Pancreas (tissue), 10 donors: ENCODE measurements at regions not wholly inside any gene's neighbourhood (a gene's known extent, or its start where the extent isn't known, plus 50 kb on each side); places are given as distances from the start of the nearest gene placed in this dataset.
A peak's percentile ranks its signal among the peaks of the same experiment; 100 is the strongest.

Source experiments
- ATAC-seq, 4 donors: fragments of 200-7000 bp; cut with Tn5 transposase; one replicate each; pipeline versions ENCODE4 v1.8.0 to v1.9.1; 2020; ENCODE audit warnings: mild to moderate bottlenecking in 4 of 4, moderate library complexity in 4 of 4
- DNase-seq, 6 donors: peaks; one replicate each; pipeline ENCODE4 v3.0.0-alpha.2; 2020
- FAIRE-seq: peaks from 2 replicates; lab custom pipeline; 2012; peaks lifted over from hg19 to GRCh38; lab: Jason Lieb, UNC
- H3K27ac ChIP-seq, 4 donors: fragments of 200-600 bp; sonication (generic); 1 replicate in 3 of 4; 2 replicates in 1 of 4; pipeline versions ENCODE4 v1.5.0 to v1.8.0; 2020
- H3K27me3 ChIP-seq, 4 donors: fragments of 200-600 bp; one replicate each; pipeline ENCODE4 v1.8.0; 2021
- H3K36me3 ChIP-seq, 3 donors: fragments of 200-600 bp; sonication (generic) in 1 of 3; one replicate each; pipeline versions ENCODE4 v1.5.0 to v1.8.0; 2020 to 2021
- H3K4me1 ChIP-seq, 3 donors: fragments of 200-600 bp; one replicate each; pipeline ENCODE4 v1.8.0; 2021
- H3K4me3 ChIP-seq, 4 donors: fragments of 200-600 bp; sonication (generic) in 2 of 4; one replicate each; pipeline versions ENCODE4 v1.5.0 to v1.8.0; 2020 to 2021
- H3K9me3 ChIP-seq, 4 donors: fragments of 200-600 bp; one replicate each; pipeline ENCODE4 v1.8.0; 2021
- WGBS, 2 donors: extraction: QIAGEN DNeasy Blood & Tissue Kit; methylation state at CpG; one replicate each; pipeline ENCODE4 v1.1.7; 2013; 5-methylcytosine and 5-hydroxymethylcytosine counted together
- intact Hi-C, 3 donors: fragments of 100-400 bp; cut with DNase I; formaldehyde crosslinking; loops; one replicate each; pipeline versions ENCODE4 v1.11.1 to v1.14.2; 2022
- TF ChIP-seq, protein P1 (sequence below), 4 donors: fragments of 200-600 bp; sonication (generic) in 3 of 4; IDR thresholded peaks; one replicate each; pipeline versions ENCODE4 v1.5.0 to v1.8.0; 2021; ENCODE audit warnings: antibody characterized with exemption in 4 of 4
- donor health status: healthy with polysubstance abuse.
- donor health status: DM: no; HTN: no; CAD: no; lungs with moderate emphysema.
- donor health status: DM: no; HTN: no; CAD: no.
- donor health status: control.
- donor health status: control.
- donor health status: Bipolar disorder and iron deficiency.
- donor health status: DM: yes; HTN: yes; CAD: no.
- donor health status: DM: no; HTN: no; CAD: no.
- donor health status: DM: no; HTN: no; CAD: no.
- donor health status: DM: yes; HTN: yes; CAD: no.

DNA sequence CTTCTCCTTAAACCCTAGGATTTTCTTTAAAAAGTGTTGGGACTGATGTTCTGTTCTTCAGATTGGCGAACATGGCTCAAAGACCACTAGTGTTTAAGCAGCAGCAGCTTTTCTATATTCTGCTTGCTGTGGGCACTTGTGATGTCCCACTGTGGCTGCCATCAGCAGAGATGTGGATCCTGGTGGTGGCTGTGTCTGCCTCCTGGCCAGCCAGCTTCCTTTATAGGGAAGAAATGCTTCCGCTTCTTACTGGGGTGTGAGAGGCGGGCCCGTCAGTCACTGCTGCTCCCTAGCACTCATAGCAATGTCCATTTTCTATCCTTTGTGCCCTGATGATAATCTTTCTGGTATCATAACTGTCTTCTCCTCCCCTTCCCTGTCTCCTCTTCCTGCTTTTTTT lies 66.7 kb upstream of the ESR1 start:
- intact Hi-C loops = no loop called here
- no peaks in the 10 kb centered on the region for H3K36me3 ChIP-seq
- H3K27me3 ChIP-seq = no peaks in the 10 kb centered on the region
- no peak for DNase-seq
- no peak overlapping the region for H3K4me3 ChIP-seq
- no peaks in the 10 kb centered on the region for H3K4me1 ChIP-seq
- no peak overlapping the region for H3K27ac ChIP-seq
- ATAC-seq = no peak
- TF ChIP-seq, protein P1, sequence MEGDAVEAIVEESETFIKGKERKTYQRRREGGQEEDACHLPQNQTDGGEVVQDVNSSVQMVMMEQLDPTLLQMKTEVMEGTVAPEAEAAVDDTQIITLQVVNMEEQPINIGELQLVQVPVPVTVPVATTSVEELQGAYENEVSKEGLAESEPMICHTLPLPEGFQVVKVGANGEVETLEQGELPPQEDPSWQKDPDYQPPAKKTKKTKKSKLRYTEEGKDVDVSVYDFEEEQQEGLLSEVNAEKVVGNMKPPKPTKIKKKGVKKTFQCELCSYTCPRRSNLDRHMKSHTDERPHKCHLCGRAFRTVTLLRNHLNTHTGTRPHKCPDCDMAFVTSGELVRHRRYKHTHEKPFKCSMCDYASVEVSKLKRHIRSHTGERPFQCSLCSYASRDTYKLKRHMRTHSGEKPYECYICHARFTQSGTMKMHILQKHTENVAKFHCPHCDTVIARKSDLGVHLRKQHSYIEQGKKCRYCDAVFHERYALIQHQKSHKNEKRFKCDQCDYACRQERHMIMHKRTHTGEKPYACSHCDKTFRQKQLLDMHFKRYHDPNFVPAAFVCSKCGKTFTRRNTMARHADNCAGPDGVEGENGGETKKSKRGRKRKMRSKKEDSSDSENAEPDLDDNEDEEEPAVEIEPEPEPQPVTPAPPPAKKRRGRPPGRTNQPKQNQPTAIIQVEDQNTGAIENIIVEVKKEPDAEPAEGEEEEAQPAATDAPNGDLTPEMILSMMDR (IDR thresholded peaks at IDR 0.05) = no peak
- 83 to 91% methylated on average over 4 of the region's 4 CpGs for WGBS, 2 donors
- no peaks in the 10 kb centered on the region for H3K9me3 ChIP-seq
- no peak for FAIRE-seq

DNA sequence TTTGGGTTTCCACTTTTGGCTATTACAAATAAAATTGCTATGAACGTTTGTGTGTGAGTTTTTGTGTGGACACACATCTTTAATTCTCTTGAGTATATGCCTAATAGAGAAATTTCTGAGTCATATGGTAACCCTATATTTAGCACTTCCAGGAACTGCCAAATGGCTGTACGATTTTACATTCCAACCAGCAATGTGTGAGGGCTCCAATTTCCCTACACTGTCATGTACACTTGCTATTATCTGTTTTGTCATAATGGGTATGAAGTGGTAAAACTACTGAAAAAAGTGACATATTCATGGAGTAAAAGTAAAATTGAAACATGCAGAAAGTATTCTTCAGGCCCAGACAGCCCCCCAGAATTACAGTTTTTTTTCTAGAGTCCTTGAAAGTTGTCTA lies 59.6 kb upstream of the ESR1 start:
- DNase-seq (no peak), FAIRE-seq (no peak), ATAC-seq (no peak)
- H3K4me3 ChIP-seq = no peak overlapping the region
- intact Hi-C loops = no loop called here
- WGBS, 2 donors = 43 to 48% methylated on average over 2 of the region's 2 CpGs
- no peaks in the 10 kb centered on the region for H3K27me3 ChIP-seq
- no peaks in the 10 kb centered on the region for H3K36me3 ChIP-seq
- no peaks in the 10 kb centered on the region for H3K4me1 ChIP-seq
- TF ChIP-seq, protein P1 (IDR thresholded peaks at IDR 0.05) = no peak
- H3K27ac ChIP-seq = no peak overlapping the region
- no peaks in the 10 kb centered on the region for H3K9me3 ChIP-seq

DNA sequence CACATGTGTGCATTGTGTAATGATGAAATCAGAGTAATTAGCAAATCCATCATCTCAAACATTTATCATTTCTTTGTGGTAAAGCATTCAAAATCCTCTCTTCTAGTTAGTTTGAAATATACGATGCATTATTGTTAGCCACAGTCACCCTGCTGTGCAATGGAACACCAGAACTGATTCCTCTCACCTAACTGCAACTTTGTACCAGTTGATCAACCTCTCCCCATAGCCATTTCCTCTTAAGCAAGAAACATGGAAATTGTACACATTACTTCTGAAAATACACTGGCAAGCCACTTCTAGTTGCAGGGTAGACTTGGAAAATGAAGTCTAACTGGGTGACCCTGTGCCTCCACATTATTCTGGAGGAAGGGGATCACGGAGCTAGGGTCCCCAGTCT lies 58.1 kb upstream of the ESR1 start:
- no peak overlapping the region for H3K27ac ChIP-seq
- no peak for FAIRE-seq

DNA sequence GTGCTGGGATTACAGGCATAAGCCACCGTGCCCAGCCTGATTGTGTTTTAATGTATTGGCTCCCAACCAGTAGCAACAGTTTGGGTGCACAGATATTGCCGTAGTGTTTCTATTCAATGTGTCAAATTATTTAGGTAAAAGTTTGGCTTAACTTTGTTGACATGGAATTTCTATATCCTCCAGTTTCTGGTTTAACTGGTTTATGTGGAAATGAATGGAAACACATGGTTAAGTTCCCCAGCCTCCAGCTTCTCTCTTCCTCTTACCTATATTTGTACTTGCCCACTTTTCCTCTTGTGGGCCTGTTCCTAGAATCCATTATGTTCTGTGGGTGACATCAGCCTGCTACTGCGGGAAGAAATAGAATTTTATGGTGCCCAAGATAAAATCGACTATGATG lies 53.9 kb upstream of the ESR1 start:
- ATAC-seq (no peak), FAIRE-seq (no peak), DNase-seq (no peak)
- Histone ChIP-seq H3K4me3 (no peak overlapping the region), H3K27me3 (no peaks in the 10 kb centered on the region), H3K36me3 (no peaks in the 10 kb centered on the region), H3K4me1 (peaks cover 0 to 11% (median 4%) of the 10 kb centered on the region in 3 donors), H3K9me3 (no peaks in the 10 kb centered on the region), H3K27ac (no peak overlapping the region)
- TF ChIP-seq, protein P1 (IDR thresholded peaks at IDR 0.05) = no peak
- intact Hi-C loops = no loop called here
- 80 to 81% methylated on average over 4 of the region's 4 CpGs for WGBS, 2 donors

More for the DNA sequence above, 58.1 kb upstream of the ESR1 start:
- Histone ChIP-seq H3K36me3 (no peaks in the 10 kb centered on the region), H3K4me1 (no peaks in the 10 kb centered on the region), H3K9me3 (no peaks in the 10 kb centered on the region), H3K27me3 (no peaks in the 10 kb centered on the region), H3K4me3 (no peak overlapping the region)
- intact Hi-C loops = no loop called here
- no peak for DNase-seq
- no peak for ATAC-seq
- TF ChIP-seq, protein P1 (IDR thresholded peaks at IDR 0.05) = no peak
- WGBS, 2 donors = 77 to 79% methylated on average over 2 of the region's 2 CpGs

DNA sequence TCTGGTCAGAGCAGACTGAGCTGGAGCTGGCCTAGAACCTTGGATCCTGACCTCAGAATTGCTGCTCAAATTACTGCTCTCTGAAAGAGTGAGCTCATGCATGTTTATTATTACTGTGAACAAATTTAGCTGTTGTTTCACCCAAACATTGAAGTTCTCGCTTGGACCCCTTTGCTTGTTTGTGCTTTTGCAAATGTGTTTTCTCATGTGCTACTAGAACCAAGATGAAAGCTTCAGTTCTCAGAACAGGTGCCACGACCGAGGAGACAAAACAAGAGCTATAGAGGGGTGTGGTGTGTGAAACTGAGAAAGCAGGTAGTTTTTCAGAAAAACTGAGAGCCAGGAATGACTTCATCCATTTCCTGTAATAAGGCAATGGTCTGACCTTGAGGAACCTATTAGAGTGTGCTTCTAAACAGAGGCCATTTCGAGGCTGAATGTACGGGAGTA lies 50.0 kb upstream of the ESR1 start:
- Histone ChIP-seq H3K4me1 (peaks cover 0 to 11% (median 4%) of the 10 kb centered on the region in 3 donors), H3K27ac (peak overlapping the region in 1 of 4 donors; percentile 22), H3K36me3 (no peaks in the 10 kb centered on the region), H3K4me3 (no peak overlapping the region), H3K27me3 (no peaks in the 10 kb centered on the region), H3K9me3 (no peaks in the 10 kb centered on the region)
- ATAC-seq = peak; percentile 53 to 88 (median 80)
- TF ChIP-seq, protein P1 (IDR thresholded peaks at IDR 0.05) = no peak
- DNase-seq = no peak
- no peak for FAIRE-seq
- 45 to 51% methylated on average over 5 of the region's 5 CpGs for WGBS, 2 donors
- intact Hi-C loops = no loop called here
